Body of pancreas (tissue), 4 donors: ENCODE measurements at regions not wholly inside any gene's neighbourhood (a gene's known extent, or its start where the extent isn't known, plus 50 kb on each side); places are given as distances from the start of the nearest gene placed in this dataset.

Experiments used
- POLR2A ChIP-seq, 3 donors: fragments of 450-650 bp; IDR thresholded peaks; one replicate each; pipeline ENCODE4 v1.6.1; 2016; ENCODE audit warnings: antibody characterized with exemption in 3 of 3, mild to moderate bottlenecking in 2 of 3
- TF ChIP-seq, protein P1 (sequence below), 7 experiments: fragments of 450-650 bp in 4 of 7; fragments of 200-600 bp in 3 of 7; sonication (generic) in 3 of 7; IDR thresholded peaks; one replicate each; pipeline ENCODE4 v1.5.1; 2016 to 2019; ENCODE audit warnings: antibody characterized with exemption in 7 of 7

- TF ChIP-seq, protein P1, sequence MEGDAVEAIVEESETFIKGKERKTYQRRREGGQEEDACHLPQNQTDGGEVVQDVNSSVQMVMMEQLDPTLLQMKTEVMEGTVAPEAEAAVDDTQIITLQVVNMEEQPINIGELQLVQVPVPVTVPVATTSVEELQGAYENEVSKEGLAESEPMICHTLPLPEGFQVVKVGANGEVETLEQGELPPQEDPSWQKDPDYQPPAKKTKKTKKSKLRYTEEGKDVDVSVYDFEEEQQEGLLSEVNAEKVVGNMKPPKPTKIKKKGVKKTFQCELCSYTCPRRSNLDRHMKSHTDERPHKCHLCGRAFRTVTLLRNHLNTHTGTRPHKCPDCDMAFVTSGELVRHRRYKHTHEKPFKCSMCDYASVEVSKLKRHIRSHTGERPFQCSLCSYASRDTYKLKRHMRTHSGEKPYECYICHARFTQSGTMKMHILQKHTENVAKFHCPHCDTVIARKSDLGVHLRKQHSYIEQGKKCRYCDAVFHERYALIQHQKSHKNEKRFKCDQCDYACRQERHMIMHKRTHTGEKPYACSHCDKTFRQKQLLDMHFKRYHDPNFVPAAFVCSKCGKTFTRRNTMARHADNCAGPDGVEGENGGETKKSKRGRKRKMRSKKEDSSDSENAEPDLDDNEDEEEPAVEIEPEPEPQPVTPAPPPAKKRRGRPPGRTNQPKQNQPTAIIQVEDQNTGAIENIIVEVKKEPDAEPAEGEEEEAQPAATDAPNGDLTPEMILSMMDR (IDR thresholded peaks at IDR 0.05): no peak
- TF ChIP-seq POLR2A (IDR thresholded peaks at IDR 0.05): no peak
These were observed 120.6 kb downstream of the FOXD1 start for GRCh38 chr5:73327908-73328455.
